HG03066 (cell line): ENCODE measurements at regions not wholly inside any gene's neighbourhood (a gene's known extent, or its start where the extent isn't known, plus 50 kb on each side); places are given as distances from the start of the nearest gene placed in this dataset.
"Not testable (repeated sequence)": the region's sequence is repeated elsewhere in the genome, so short reads cannot be mapped to it uniquely, and the experiment has no call there.

Experiments used
- ATAC-seq: cut with Tn5 transposase; IDR thresholded peaks from one replicate; pipeline ENCODE4 v1.9.1; 2021; ENCODE audit warnings: low read depth; ENCODE audit not compliant: unreplicated experiment

DNA sequence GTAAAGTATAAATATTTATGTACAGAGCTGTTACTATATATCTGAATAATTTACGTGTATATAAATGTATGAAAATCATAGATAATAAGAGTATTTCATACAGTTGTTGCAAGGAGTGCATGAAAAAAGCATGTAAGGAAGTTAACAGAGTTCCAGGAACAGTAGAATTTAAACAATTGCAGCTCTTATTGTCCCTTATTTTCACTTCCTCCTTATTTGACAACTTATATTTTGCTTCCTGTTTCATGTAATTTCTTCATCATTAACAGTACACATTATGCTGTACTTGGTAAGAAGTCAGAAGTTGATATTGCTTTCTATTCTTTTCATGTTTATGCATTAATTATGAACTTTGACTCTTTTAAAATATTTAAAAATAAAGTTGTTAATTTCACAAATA lies 681.5 kb downstream of the LRRIQ3 start:
- no peak for ATAC-seq

DNA sequence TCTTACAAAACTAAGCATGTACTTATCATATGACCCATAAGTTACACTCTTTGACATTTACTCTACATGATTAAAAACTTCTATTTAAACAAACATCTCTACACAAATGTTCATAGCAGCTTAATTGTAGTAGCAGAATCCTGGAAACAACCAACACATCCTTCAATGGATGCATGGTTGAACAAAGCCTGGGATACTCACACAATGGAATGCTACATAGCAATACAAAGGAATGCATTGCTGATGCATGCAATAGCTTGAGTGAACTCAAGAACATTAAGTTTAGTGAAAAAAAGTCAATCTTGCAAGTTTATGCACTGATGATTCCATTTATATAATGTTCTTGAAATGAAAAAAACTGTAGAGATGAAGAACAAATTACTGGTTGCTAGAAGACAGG lies 686.9 kb downstream of the LRRIQ3 start:
- no peak for ATAC-seq

GRCh38 chr1:73500154-73500553 lies 697.8 kb downstream of the LRRIQ3 start:
- ATAC-seq = no peak

DNA sequence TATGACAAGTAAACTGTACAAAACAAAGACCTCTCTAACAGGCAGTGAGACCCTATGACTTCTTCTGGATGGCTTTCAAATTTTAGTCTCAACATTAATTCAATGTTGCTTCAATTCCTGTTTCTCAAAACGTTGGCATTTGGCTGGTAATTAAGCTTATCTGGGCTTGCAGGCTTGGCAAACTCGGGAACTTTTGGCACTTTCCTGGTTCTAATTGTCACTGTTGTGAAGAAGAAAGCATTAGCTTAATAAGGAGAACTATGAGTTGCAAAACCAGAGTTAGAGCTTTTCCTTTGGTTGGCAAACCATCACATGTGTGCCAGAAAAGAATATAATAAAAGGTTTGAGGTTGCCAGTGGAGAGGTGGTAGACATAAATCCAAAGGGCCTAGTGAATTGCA lies 698.3 kb downstream of the LRRIQ3 start:
- no peak for ATAC-seq

DNA sequence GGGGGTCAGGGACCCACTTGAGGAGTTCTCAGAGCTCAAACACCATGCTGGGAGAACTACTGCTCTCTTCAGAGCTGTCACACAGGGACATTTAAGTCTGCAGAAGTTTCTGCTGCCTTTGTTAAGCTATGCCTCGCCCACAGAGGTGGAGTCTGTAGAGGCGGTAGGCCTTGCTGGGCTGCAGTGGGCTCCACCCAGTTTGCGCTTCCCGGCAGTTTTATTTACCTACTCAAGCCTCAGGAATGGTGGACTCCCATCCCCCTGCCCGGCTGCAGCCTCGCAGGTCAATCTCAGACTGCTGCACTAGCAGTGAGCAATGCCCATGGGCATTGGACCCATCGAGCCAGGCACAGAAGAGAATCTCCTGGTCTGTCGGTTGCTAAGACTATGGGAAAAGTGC lies 706.4 kb downstream of the LRRIQ3 start:
- ATAC-seq = no peak

GRCh38 chr1:73475316-73475870 lies 722.6 kb downstream of the LRRIQ3 start:
- ATAC-seq = no peak

GRCh38 chr1:73472810-73473209 lies 725.2 kb downstream of the LRRIQ3 start:
- ATAC-seq = no peak

DNA sequence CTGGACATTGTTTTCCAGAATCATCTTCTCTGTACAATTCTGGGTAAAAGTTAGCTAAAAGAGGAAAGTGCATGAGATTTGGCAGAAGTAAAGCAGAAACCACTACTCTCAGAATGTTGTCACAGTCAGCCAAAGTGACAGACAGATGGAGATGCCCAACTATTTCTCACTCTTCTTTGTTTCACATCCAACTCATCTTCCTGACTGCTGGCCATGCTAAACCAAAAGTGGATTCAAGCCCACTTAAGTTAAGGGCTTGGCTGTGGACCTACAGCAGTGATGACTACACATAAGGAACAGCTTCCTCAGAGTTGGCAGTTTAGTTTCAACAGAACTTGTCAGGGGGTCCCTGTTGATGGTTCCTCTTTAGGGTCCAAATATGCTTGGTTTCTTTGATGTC lies 730.2 kb downstream of the LRRIQ3 start:
- no peak for ATAC-seq

- no peak for ATAC-seq
Measured at GRCh38 chr1:73463873-73464272, 734.1 kb downstream of the LRRIQ3 start.

DNA sequence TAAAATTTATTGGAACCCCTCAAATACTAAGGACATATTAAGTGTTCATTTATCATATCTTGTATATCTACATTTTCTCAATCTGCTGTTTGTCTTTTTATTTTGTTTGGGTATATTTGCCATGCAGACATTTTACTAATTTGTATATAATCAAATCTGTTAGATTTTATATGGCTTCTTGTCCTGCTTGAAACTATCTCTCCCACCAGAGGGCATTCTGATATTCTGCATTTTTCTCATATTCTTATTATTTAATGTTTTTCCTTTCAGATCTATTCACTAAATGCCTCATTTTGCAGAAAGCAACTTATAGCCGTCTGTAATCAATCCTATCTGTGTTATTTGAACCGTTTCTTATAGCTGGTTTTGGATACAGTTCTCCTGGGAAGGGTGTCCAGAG lies 745.5 kb downstream of the LRRIQ3 start:
- no peak for ATAC-seq

GRCh38 chr1:73450668-73451067 lies 747.3 kb downstream of the LRRIQ3 start:
- ATAC-seq = not testable (repeated sequence)

DNA sequence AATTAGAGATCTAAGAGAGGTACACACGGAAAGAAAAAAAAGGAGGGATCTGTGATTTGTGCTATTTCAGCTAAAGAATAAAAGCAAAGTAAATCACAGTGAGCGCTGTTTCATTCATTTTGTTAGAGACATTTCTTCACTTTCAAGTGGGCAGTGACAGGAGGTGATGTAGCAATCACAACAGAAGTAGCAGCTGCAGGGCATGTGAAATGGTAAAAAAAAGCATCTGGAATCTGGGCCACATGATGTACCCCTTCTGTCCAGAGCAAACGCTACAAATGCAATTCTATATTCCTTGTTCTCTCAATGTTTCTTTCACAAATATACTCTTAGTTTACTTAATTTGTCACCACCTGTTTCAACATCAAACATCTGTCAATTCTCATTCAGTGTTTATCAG lies 786.5 kb downstream of the LRRIQ3 start:
- no peak for ATAC-seq

DNA sequence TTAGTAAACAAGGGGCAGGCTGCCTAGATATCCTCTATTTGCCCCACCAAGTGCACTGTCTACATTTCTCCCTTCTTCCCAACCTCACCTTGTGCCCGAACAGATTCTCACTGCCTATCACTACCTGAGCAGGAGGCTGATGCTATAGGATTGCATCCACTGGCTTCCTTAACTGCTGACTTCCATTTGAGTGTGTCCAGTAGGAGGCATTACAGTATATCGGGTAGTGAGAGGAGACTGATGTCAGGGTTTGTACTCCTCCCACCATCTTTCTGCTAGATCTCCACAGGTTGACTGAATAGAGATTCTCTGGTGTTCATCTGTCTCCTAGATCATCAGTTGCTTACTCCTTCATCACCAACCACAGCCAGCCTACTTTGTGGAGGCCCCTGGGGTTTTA lies 796.3 kb downstream of the LRRIQ3 start:
- no peak for ATAC-seq

GRCh38 chr1:73382966-73383365 lies 815.0 kb downstream of the LRRIQ3 start:
- ATAC-seq = no peak

DNA sequence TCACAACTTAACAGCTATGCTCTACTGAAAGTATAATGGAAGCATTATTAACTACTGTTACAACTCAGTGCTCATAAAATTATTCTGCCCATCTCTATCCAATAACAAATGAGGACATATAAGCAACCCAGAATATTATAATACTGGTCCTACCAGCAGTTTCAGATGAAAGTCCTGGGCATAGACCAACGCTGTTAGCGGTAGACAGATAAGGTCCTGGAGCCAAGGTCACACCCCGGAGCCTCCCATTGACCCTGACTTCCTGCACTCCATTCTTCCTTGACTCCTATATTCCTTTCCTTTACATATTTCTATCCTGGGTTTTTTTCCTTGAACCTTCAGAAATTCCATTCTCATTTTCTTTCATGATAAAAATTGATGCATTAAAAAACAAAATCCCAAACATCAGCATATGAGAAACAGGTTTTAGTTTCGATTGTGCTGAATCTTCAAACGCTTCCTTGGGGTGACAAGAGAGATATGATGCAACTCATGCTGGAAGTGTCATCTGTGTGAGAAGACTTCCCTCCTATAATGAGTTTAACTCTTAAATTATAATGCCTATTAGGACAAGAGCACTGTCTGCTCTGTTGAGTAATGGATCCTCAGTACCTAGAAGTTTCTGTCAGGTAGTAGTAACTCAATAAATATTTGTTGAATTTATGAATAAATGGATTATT lies 831.1 kb downstream of the LRRIQ3 start:
- ATAC-seq = no peak

DNA sequence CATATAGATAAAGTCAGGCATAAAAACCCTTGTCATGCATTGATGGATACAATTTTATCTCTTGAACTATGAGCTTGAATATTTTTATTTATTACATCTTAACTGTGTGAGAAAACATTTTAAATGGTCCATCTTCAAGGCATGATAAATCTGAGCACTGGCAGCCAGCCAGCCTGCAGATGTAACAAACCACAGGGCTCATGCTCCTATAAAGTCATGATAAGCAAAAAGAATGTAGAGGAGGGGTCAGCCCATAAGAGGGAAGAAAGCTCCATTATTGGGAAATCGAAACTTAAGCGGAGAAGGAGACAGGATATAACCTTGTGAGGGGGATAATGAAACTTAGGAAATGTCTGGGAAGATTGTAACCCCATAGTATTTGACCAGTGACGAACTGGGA lies 839.0 kb downstream of the LRRIQ3 start:
- no peak for ATAC-seq

DNA sequence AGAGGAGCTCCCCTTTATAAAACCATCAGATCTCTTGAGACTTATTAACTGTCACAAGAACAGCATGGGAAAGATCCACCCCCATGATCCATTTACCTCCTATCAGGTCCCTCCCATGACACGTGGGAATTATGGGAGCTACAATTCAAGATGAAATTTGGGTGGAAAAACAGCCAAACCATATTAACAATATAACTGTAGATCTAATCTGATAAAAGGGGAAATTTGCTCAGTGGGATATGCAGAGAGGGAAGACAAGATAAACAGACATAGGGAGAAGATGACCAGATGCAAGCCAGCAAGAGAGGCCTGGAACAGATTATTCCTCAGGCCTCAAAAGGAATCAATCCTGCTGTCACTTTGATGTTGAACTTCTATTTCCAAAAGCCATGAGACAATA lies 841.5 kb downstream of the LRRIQ3 start:
- no peak for ATAC-seq

DNA sequence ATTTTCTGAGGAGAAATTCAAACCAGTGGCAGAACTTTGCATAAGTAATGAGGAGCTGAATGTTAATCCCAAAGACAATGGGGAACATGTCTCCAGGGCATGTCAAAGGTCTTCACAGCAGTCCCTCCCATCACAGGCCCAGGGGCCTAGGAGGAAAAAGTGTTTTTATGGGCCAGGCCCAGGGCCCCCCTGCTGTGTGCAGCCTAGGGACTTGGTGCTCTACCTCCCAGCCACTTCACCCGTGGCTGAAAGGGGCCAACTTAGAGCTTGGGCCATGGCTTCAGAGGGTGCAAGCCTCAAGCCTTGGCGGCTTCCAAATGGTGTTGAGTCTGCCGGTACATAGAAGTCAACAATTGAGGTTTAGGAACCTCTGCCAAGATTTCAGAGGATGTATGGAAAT lies 854.0 kb downstream of the LRRIQ3 start:
- no peak for ATAC-seq

DNA sequence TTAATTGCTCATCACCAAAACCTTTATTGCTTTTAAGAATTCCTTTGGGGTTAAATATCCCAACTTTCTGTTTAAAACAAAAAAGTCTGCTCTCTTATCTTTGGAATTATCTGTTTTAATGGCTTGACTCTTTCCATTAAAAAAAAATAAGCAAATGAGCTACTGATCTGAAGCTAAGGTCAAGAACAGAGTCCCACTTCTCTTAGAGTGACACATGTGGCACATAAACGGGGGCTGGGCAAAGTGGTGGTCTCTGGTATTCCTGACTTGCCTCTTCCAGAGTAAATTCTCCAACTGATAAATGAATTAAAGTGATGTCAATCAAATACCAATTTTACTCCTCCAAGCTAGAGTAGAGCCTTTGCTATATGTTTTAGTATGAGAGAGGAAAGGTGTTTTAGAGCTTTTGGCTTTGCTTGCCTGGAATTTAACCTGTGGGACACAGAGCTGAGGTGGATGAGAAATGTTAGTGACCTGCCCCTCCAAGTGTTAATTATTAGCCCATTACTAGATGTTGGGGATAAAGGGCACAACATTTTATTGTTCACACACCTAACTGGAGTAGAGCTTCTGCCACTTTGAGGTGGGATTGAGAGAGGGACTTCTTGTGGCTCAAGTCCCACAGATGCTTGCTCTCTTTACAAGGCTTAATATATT lies 864.0 kb downstream of the LRRIQ3 start:
- no peak for ATAC-seq

GRCh38 chr1:73331726-73332125 lies 866.2 kb downstream of the LRRIQ3 start:
- ATAC-seq = no peak

GRCh38 chr1:73327998-73328397 lies 870.0 kb downstream of the LRRIQ3 start:
- no peak for ATAC-seq

- no peak for ATAC-seq
Measured at GRCh38 chr1:73327180-73327793, 870.7 kb downstream of the LRRIQ3 start.
